HCT116 (cell line): ENCODE measurements at regions not wholly inside any gene's neighbourhood (a gene's known extent, or its start where the extent isn't known, plus 50 kb on each side); places are given as distances from the start of the nearest gene placed in this dataset.

Source experiments
- ATAC-seq: fragments of 200-7000 bp; cut with Tn5 transposase; 2 replicates; pipeline ENCODE4 v1.9.1; 2020; ENCODE audit warnings: mild to moderate bottlenecking, moderate library complexity
- BruUV-seq: library from RNA; stranded (reverse); fragments of 400-500 nt; replicated peaks from 2 replicates; lab custom pipeline; 2021; lab: Mats Ljungman, UMichigan
- CTCF ChIA-PET: fragments of 300-600 bp; sonication (Branson Sonifier 250); formaldehyde crosslinking; loops from one replicate; lab custom pipeline; 2021; ENCODE audit warnings: antibody characterized with exemption; lab: Charles Lee
- POLR2A ChIA-PET: fragments of 300-600, 350-600 bp; sonication (Branson Sonifier 250); formaldehyde crosslinking; loops from one replicate; lab custom pipeline; 2021; ENCODE audit warnings: antibody characterized with exemption; lab: Charles Lee
- RAD21 ChIA-PET, 2 experiments: fragments of 300-600 bp; sonication (Branson Sonifier 250); formaldehyde crosslinking; loops; one replicate each; lab custom pipeline; 2023; ENCODE audit warnings: low total read pairs in 2 of 2; ENCODE audit not compliant: uncharacterized antibody in 2 of 2, unreplicated experiment in 2 of 2, low non-redundant PET in 1 of 2; lab: Charles Lee
- DNase-seq: peaks from one replicate; pipeline ENCODE4 v3.0.0-alpha.2; 2010; ENCODE audit warnings: low read depth, low spot score
- H2AFZ ChIP-seq: fragments of 200-600 bp; shearing (Covaris generic), sonication (generic); 2 replicates; pipeline ENCODE4 v1.6.1; 2017; ENCODE audit warnings: low read depth, mixed run types, mixed read lengths, antibody characterized with exemption, low read length; ENCODE audit not compliant: poor library complexity, severe bottlenecking
- H3K27ac ChIP-seq: 2 replicates; pipeline ENCODE4 v1.5.1; 2012; ENCODE audit warnings: low read depth, low read length
- H3K27me3 ChIP-seq: fragments of 200-600 bp; sonication (generic); 2 replicates; pipeline ENCODE4 v1.6.1; 2016; ENCODE audit warnings: mixed run types, low read length, mixed read lengths; ENCODE audit not compliant: insufficient read depth
- H3K36me3 ChIP-seq, 2 experiments: fragments of 200-500 bp in 1 of 2; fragments of 200-600 bp in 1 of 2; sonication (Bioruptor generic) in 1 of 2; sonication (generic) in 1 of 2; 2 replicates each; pipeline versions ENCODE4 v1.5.1 to v1.6.1; 2014 to 2016; ENCODE audit warnings: low read length in 2 of 2, inconsistent platforms in 1 of 2, mixed read lengths in 1 of 2, mixed run types in 1 of 2; ENCODE audit not compliant: insufficient read depth in 2 of 2, control insufficient read depth in 1 of 2
- H3K4me1 ChIP-seq, 2 experiments: fragments of 200-600 bp in 1 of 2; sonication (generic) in 1 of 2; 2 replicates each; pipeline versions ENCODE4 v1.5.1 to v1.6.1; 2012 to 2017; ENCODE audit warnings: low read length in 2 of 2, inconsistent platforms in 1 of 2, mild to moderate bottlenecking in 1 of 2, mixed read lengths in 1 of 2, mixed run types in 1 of 2, moderate library complexity in 1 of 2; ENCODE audit not compliant: insufficient read depth in 2 of 2, control insufficient read depth in 1 of 2
- H3K4me2 ChIP-seq: fragments of 200-600 bp; sonication (generic); 2 replicates; pipeline ENCODE4 v1.6.1; 2017; ENCODE audit warnings: mixed run types, low read length, mixed read lengths
- H3K4me3 ChIP-seq, 2 experiments: fragments of 200-600 bp in 1 of 2; sonication (generic) in 1 of 2; replicated peaks in 1 of 2; 2 replicates each; pipeline ENCODE4 v1.5.1; 2011 to 2016; ENCODE audit warnings: low read length in 2 of 2, control low read depth in 1 of 2, low read depth in 1 of 2, mild to moderate bottlenecking in 1 of 2, mixed read lengths in 1 of 2, mixed run types in 1 of 2
- H3K79me2 ChIP-seq: fragments of 200-600 bp; sonication (generic); 2 replicates; pipeline ENCODE4 v1.6.1; 2017; ENCODE audit warnings: mild to moderate bottlenecking, mixed run types, low read length, moderate library complexity, mixed read lengths; ENCODE audit not compliant: insufficient read depth
- H3K9ac ChIP-seq: fragments of 200-600 bp; sonication (generic); 2 replicates; pipeline ENCODE4 v1.6.1; 2016; ENCODE audit warnings: low read length, mixed read lengths
- H3K9me2 ChIP-seq: fragments of 200-600 bp; sonication (generic), shearing (Covaris generic); 2 replicates; pipeline ENCODE4 v1.6.1; 2017; ENCODE audit warnings: mixed run types, mild to moderate bottlenecking, moderate library complexity; ENCODE audit not compliant: insufficient read depth
- H3K9me3 ChIP-seq, 2 experiments: fragments of 200-500 bp in 1 of 2; fragments of 200-600 bp in 1 of 2; sonication (Bioruptor generic) in 1 of 2; sonication (generic) in 1 of 2; 2 replicates each; pipeline ENCODE4 v1.6.1; 2014 to 2017; ENCODE audit warnings: low read length in 2 of 2, mixed read lengths in 2 of 2, inconsistent platforms in 1 of 2, low read depth in 1 of 2, mild to moderate bottlenecking in 1 of 2, mixed run types in 1 of 2, moderate library complexity in 1 of 2; ENCODE audit not compliant: control insufficient read depth in 1 of 2, insufficient read depth in 1 of 2
- H4K20me1 ChIP-seq: fragments of 200-600 bp; sonication (generic), shearing (Covaris generic); 2 replicates; pipeline ENCODE4 v1.6.1; 2017; ENCODE audit warnings: mixed run types, mild to moderate bottlenecking, moderate library complexity; ENCODE audit not compliant: insufficient read depth
- CBX3 ChIP-seq: IDR thresholded peaks from 2 replicates; pipeline ENCODE4 v1.6.1; 2012; ENCODE audit warnings: low read depth
- CTCF ChIP-seq, 3 experiments: fragments of 200-600 bp in 1 of 3; sonication (generic) in 1 of 3; IDR thresholded peaks in 2 of 3; conservative IDR thresholded peaks in 1 of 3; 2 replicates each; pipeline ENCODE4 v1.5.1; 2012 to 2017; ENCODE audit warnings: low read depth in 2 of 3, low read length in 2 of 3, antibody characterized with exemption in 1 of 3, borderline replicate concordance in 1 of 3, control low read depth in 1 of 3, mild to moderate bottlenecking in 1 of 3, mixed read lengths in 1 of 3, mixed run types in 1 of 3, moderate library complexity in 1 of 3; ENCODE audit not compliant: insufficient read depth in 1 of 3
- ELF1 ChIP-seq: IDR thresholded peaks from 2 replicates; pipeline ENCODE4 v1.6.1; 2012; ENCODE audit warnings: low read depth, borderline replicate concordance
- EZH2 ChIP-seq: fragments of 200-600 bp; sonication (generic); IDR thresholded peaks from 2 replicates; pipeline ENCODE4 v1.6.1; 2017; ENCODE audit warnings: antibody characterized with exemption, mixed run types
- EZH2phosphoT487 ChIP-seq: fragments of 200-600 bp; IDR thresholded peaks from 2 replicates; pipeline ENCODE4 v1.6.1; 2018; ENCODE audit warnings: antibody characterized with exemption, borderline replicate concordance
- FOSL1 ChIP-seq: IDR thresholded peaks from 2 replicates; pipeline ENCODE4 v1.6.1; 2012; ENCODE audit warnings: low read depth
- POLR2A ChIP-seq: IDR thresholded peaks from 2 replicates; pipeline ENCODE4 v1.7.0; 2011; ENCODE audit warnings: borderline replicate concordance; ENCODE audit not compliant: insufficient read depth, insufficient read length; ENCODE audit errors: extremely low read depth
- RAD21 ChIP-seq: IDR thresholded peaks from 2 replicates; pipeline ENCODE4 v1.6.1; 2012; ENCODE audit warnings: low read depth, mild to moderate bottlenecking
- SIN3A ChIP-seq: IDR thresholded peaks from 2 replicates; pipeline ENCODE4 v1.6.1; 2012; ENCODE audit warnings: low read depth
- SRF ChIP-seq: IDR thresholded peaks from 2 replicates; pipeline ENCODE4 v1.6.1; 2012; ENCODE audit warnings: low read depth
- TCF7L2 ChIP-seq: IDR thresholded peaks from 2 replicates; pipeline ENCODE4 v1.7.0; 2011; ENCODE audit warnings: borderline replicate concordance, inconsistent platforms; ENCODE audit not compliant: insufficient read depth, insufficient read length; ENCODE audit errors: extremely low read depth
- YY1 ChIP-seq: IDR thresholded peaks from 2 replicates; pipeline ENCODE4 v1.6.1; 2011; ENCODE audit warnings: low read length, low read depth, moderate library complexity, mild to moderate bottlenecking; ENCODE audit not compliant: insufficient replicate concordance; ENCODE audit errors: extremely low read depth
- intact Hi-C: fragments of 100-400 bp; cut with micrococcal nuclease; formaldehyde crosslinking; loops from 2 replicates; pipeline ENCODE4 v1.10.0; 2022
- TF ChIP-seq, protein P1 (sequence below): IDR thresholded peaks from 2 replicates; pipeline ENCODE4 v1.6.1; 2011; ENCODE audit warnings: mild to moderate bottlenecking, low read length, moderate library complexity; ENCODE audit not compliant: insufficient replicate concordance; ENCODE audit errors: extremely low read depth
- TF ChIP-seq, protein P2 (sequence below): IDR thresholded peaks from 2 replicates; pipeline ENCODE4 v1.6.1; 2012

- no peak for TF ChIP-seq EZH2phosphoT487
- TF ChIP-seq ELF1, result no peak
- TF ChIP-seq POLR2A, result no peak
- no peak for TF ChIP-seq CTCF (IDR thresholded peaks at IDR 0.05 in 2 of 3, conservative IDR thresholded peaks at IDR 0.05 in 1 of 3; ENCODE audit: borderline replicate concordance in 1 of 3, insufficient read depth in 1 of 3, low read depth in 2 of 3, low read length in 2 of 3)
- no peak for TF ChIP-seq YY1
- peak; percentile 45 for TF ChIP-seq FOSL1
- TF ChIP-seq SIN3A, result peak; percentile 59; the same call in 1 of the 2 replicates
- TF ChIP-seq EZH2, result no peak
- TF ChIP-seq SRF, result no peak
- TF ChIP-seq, all 23 proteins: peak for 3
Measured at GRCh38 chr15:96264801-96265515, 65.5 kb upstream of the NR2F2 start (continued).

DNA sequence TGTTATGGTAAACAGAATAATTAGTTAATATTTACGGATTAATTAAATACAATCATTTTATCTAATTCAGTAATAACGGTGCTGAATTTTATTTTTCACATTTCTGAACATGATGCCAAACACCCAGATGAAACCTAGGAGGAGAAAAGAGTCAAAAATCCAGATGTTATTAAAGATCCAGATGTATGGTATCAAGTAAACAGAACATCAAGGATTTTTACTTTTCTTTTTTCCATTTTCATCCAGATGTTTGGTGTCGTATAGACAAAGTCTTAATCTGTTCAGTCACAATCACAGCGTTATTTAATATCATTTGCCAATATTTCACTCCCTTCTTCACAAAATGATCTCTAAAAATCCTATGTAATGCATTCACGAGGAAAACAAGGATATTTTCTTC lies 64.0 kb upstream of the NR2F2 start:
- Histone ChIP-seq H4K20me1 (no peaks in the 10 kb centered on the region), H3K79me2 (no peaks in the 10 kb centered on the region), H3K9ac (peak overlapping the region; percentile 54; the same call in 1 of the 2 replicates), H3K4me1 (peaks cover 60 to 99% of the 10 kb centered on the region in 2 experiments), H2AFZ (no peak overlapping the region), H3K9me2 (no peaks in the 10 kb centered on the region), H3K36me3 (0 out of 4 replicates have a peak, but pooled peaks cover 0 to 7% of the 10 kb centered on the region in 2 experiments), H3K27me3 (no peaks in the 10 kb centered on the region), H3K27ac (no peak overlapping the region), H3K4me2 (peak overlapping the region; percentile 71), H3K4me3 (no peak overlapping the region; a peak in 1 of 4 replicates), H3K9me3 (no peaks in the 10 kb centered on the region)
- POLR2A ChIA-PET, result no interaction called here
- ATAC-seq, result no peak
- intact Hi-C loops, result no loop called here
- TF ChIP-seq, protein P1, sequence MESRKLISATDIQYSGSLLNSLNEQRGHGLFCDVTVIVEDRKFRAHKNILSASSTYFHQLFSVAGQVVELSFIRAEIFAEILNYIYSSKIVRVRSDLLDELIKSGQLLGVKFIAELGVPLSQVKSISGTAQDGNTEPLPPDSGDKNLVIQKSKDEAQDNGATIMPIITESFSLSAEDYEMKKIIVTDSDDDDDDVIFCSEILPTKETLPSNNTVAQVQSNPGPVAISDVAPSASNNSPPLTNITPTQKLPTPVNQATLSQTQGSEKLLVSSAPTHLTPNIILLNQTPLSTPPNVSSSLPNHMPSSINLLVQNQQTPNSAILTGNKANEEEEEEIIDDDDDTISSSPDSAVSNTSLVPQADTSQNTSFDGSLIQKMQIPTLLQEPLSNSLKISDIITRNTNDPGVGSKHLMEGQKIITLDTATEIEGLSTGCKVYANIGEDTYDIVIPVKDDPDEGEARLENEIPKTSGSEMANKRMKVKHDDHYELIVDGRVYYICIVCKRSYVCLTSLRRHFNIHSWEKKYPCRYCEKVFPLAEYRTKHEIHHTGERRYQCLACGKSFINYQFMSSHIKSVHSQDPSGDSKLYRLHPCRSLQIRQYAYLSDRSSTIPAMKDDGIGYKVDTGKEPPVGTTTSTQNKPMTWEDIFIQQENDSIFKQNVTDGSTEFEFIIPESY, result no peak
- TF ChIP-seq CBX3 (no peak), TCF7L2 (no peak), EZH2phosphoT487 (no peak), RAD21 (no peak), YY1 (no peak)
- TF ChIP-seq, protein P2, sequence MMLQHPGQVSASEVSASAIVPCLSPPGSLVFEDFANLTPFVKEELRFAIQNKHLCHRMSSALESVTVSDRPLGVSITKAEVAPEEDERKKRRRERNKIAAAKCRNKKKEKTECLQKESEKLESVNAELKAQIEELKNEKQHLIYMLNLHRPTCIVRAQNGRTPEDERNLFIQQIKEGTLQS, result no peak
- DNase-seq, result no peak
- RAD21 ChIA-PET, result no interaction called here
- no TSS peak for BruUV-seq
- CTCF ChIA-PET, result no interaction called here
